Psoas muscle (tissue), 7 donors: ENCODE measurements at regions not wholly inside any gene's neighbourhood (a gene's known extent, or its start where the extent isn't known, plus 50 kb on each side); places are given as distances from the start of the nearest gene placed in this dataset.
A peak's percentile ranks its signal among the peaks of the same experiment; 100 is the strongest.

ENCODE experiments used
- ATAC-seq, 4 donors: fragments of 200-7000 bp; cut with Tn5 transposase; one replicate each; pipeline ENCODE4 v1.9.1; 2020; ENCODE audit warnings: moderate library complexity in 3 of 4, mild to moderate bottlenecking in 2 of 4
- DNase-seq, 2 donors: peaks; one replicate each; pipeline ENCODE4 v3.0.0-alpha.2; 2020
- H3K27ac ChIP-seq: fragments of 200-600 bp; one replicate; pipeline ENCODE4 v1.8.0; 2022
- H3K27me3 ChIP-seq, 3 donors: fragments of 200-600 bp in 1 of 3; one replicate each; pipeline versions ENCODE4 v1.6.1 to v1.8.0; 2013 to 2022; ENCODE audit warnings: low read length in 2 of 3, mild to moderate bottlenecking in 2 of 3, moderate library complexity in 1 of 3; ENCODE audit not compliant: insufficient read depth in 3 of 3
- H3K36me3 ChIP-seq, 2 donors: fragments of 200-600 bp in 1 of 2; one replicate each; pipeline versions ENCODE4 v1.6.1 to v1.8.0; 2013 to 2022; ENCODE audit warnings: low read depth in 1 of 2, mild to moderate bottlenecking in 1 of 2, moderate library complexity in 1 of 2; ENCODE audit not compliant: insufficient read depth in 1 of 2
- H3K4me1 ChIP-seq: fragments of 200-600 bp; one replicate; pipeline ENCODE4 v1.8.0; 2022
- H3K4me3 ChIP-seq: fragments of 200-600 bp; one replicate; pipeline ENCODE4 v1.8.0; 2022; ENCODE audit warnings: mild to moderate bottlenecking
- H3K9me3 ChIP-seq: fragments of 200-600 bp; one replicate; pipeline ENCODE4 v1.8.0; 2022
- WGBS, 3 donors: extraction: QIAGEN DNeasy Blood & Tissue Kit; methylation state at CpG; one replicate each; pipeline versions ENCODE4 v1.1.6 to v1.1.7; 2013; 5-methylcytosine and 5-hydroxymethylcytosine counted together
- intact Hi-C, 2 donors: fragments of 100-400 bp; cut with DNase I; formaldehyde crosslinking; loops; one replicate each; pipeline versions ENCODE4 v1.11.0 to v1.14.2; 2022
- TF ChIP-seq, protein P1 (sequence below): fragments of 200-600 bp; IDR thresholded peaks from one replicate; pipeline ENCODE4 v1.8.0; 2022; ENCODE audit warnings: antibody characterized with exemption
- donor health status: healthy with polysubstance abuse.
- donor health status: DM: no; HTN: no; CAD: no; lungs with moderate emphysema.
- donor health status: Bipolar disorder and iron deficiency.
- donor health status: healthy.
- donor health status: DM: yes; HTN: yes; CAD: no.
- donor health status: DM: no; HTN: no; CAD: no.
- donor health status: DM: yes; HTN: yes; CAD: no.

DNA sequence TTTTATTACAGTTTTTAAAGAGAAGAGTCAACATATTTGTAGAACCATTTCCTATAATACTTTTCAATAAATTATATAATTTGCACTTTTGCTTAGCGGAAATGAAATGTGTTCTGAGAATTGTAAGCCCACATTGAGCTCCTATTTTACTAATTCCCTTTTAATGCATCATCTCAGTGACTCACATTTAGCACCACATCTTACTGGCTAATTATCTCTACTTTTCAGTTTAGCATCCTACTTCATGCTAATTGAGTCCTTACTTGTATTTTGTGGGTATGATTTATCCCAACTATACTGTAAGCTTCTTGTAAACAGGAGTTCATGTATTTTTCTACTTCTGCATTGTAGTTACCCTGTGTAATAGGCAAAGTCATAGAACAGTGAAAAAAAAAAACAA is 67.5 kb downstream of the TMX1 start:
- ATAC-seq (no peak), DNase-seq (no peak)
- no peak overlapping the region for H3K27ac ChIP-seq

DNA sequence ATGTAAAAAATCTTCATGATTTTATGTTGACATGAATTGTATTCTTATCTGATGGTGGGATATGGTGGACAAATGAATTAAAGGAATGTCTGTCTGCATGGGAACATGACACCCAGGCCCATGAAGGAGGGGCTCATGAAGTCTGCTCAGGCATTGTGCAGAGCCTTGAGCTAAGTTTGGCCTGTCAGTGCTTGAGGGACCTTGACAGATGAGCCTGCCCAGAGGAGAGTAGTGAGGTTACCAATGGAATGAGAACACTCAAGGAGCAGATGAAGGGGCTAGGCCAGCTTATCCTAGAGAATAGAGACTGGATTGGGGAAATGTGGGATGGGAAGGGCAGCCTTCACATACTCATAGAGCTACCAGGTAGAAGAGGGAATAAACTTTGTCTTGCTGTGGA is 68.8 kb downstream of the TMX1 start:
- TF ChIP-seq, protein P1, sequence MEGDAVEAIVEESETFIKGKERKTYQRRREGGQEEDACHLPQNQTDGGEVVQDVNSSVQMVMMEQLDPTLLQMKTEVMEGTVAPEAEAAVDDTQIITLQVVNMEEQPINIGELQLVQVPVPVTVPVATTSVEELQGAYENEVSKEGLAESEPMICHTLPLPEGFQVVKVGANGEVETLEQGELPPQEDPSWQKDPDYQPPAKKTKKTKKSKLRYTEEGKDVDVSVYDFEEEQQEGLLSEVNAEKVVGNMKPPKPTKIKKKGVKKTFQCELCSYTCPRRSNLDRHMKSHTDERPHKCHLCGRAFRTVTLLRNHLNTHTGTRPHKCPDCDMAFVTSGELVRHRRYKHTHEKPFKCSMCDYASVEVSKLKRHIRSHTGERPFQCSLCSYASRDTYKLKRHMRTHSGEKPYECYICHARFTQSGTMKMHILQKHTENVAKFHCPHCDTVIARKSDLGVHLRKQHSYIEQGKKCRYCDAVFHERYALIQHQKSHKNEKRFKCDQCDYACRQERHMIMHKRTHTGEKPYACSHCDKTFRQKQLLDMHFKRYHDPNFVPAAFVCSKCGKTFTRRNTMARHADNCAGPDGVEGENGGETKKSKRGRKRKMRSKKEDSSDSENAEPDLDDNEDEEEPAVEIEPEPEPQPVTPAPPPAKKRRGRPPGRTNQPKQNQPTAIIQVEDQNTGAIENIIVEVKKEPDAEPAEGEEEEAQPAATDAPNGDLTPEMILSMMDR: no peak
- Histone ChIP-seq H3K36me3 (no peaks in the 10 kb centered on the region), H3K9me3 (no peaks in the 10 kb centered on the region), H3K4me1 (peaks cover 4% of the 10 kb centered on the region), H3K27ac (no peak overlapping the region), H3K27me3 (no peaks in the 10 kb centered on the region), H3K4me3 (no peak overlapping the region)
- DNase-seq: no peak
- intact Hi-C loops: no loop called here
- no peak for ATAC-seq

More for the DNA sequence above, 67.5 kb downstream of the TMX1 start:
- TF ChIP-seq, protein P1: no peak
- Histone ChIP-seq H3K4me3 (no peak overlapping the region), H3K27me3 (no peaks in the 10 kb centered on the region), H3K4me1 (peaks cover 4% of the 10 kb centered on the region), H3K9me3 (no peaks in the 10 kb centered on the region), H3K36me3 (no peaks in the 10 kb centered on the region)
- 94 to 100% (median 94%) methylated on average over 1 of the region's 1 CpG for WGBS, 3 donors
- intact Hi-C loops: no loop called here

DNA sequence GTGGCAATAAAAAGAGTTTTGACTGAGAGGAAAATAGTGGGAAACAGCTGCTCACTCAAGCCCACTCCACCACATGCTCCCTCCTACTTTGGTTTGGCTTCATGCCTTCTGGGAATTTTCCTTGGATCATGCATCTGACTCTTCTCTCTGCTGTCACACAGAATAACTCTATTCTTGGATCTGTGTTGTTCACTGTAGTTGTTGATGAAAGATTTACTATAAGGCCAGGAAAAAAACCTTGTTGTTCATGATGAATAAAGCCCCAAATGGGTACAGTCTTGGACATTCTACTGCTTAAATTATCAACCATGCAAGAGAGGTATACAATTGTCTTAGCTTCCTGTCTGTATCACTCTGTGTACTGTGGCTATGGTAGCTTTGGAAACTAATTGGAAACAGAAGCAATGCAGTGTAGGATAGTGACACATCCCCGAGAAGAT is 70.5 kb downstream of the TMX1 start:
- intact Hi-C loops: no loop called here
- Histone ChIP-seq H3K9me3 (no peaks in the 10 kb centered on the region), H3K27ac (no peak overlapping the region), H3K4me1 (peaks cover 4% of the 10 kb centered on the region), H3K36me3 (no peaks in the 10 kb centered on the region), H3K27me3 (no peaks in the 10 kb centered on the region), H3K4me3 (no peak overlapping the region)
- TF ChIP-seq, protein P1: no peak
- ATAC-seq (peak in 3 of 4 donors; percentile 35 to 71 (median 67)), DNase-seq (no peak)
- WGBS, 3 donors: 9 to 21% (median 16%) methylated on average over 1 of the region's 1 CpG

DNA sequence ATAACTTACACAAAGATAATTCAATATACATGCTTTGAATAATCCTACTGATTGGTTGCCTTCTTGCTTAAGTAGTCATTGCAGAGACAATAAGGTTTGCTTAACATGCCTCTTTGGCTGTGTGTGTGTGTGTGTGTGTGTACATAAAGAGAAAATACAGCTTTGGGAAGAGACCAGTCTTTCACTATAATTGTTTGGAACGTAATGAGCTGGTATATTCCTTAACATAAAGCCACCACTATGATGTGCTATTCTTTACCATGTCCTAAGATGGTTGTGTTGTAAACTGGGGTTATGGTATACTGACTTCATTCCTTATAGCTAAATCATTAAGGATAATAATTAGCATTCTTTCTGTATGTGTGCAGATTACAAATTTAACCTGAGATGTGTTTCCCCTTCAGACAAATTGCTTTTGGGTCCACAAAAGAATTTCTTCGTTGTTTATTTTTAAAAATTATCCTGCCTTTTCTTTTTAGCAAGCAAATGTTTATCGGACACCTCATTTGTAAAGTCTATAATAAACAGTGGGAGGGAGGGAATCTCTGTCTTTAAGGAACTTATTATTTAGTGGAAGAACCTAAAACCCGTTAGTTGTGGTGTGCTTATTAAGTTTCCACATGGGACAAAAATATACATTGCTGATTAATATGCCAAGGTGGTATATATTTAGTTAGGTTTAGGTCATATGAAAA is 74.4 kb downstream of the TMX1 start:
- intact Hi-C loops: no loop called here
- no peaks in the 10 kb centered on the region for H3K9me3 ChIP-seq

More for the DNA sequence above, 74.4 kb downstream of the TMX1 start:
- Histone ChIP-seq H3K27me3 (no peaks in the 10 kb centered on the region), H3K4me3 (no peak overlapping the region), H3K4me1 (peaks cover 10% of the 10 kb centered on the region), H3K36me3 (no peaks in the 10 kb centered on the region), H3K27ac (no peak overlapping the region)
- ATAC-seq: no peak
- 92 to 97% (median 96%) methylated on average over 4 of the region's 4 CpGs for WGBS, 3 donors
- TF ChIP-seq, protein P1: no peak
- no peak for DNase-seq
